ENCODE measurements at regions not wholly inside any gene's neighbourhood (a gene's known extent, or its start where the extent isn't known, plus 50 kb on each side); places are given as distances from the start of the nearest gene placed in this dataset.

GRCh38 chr11:70575396-70576060 is 177.2 kb downstream of the CTTN start:
- no peak for DNase-seq

GRCh38 chr11:70577258-70577603 is 178.9 kb downstream of the CTTN start:
- DNase-seq, result no peak

DNA sequence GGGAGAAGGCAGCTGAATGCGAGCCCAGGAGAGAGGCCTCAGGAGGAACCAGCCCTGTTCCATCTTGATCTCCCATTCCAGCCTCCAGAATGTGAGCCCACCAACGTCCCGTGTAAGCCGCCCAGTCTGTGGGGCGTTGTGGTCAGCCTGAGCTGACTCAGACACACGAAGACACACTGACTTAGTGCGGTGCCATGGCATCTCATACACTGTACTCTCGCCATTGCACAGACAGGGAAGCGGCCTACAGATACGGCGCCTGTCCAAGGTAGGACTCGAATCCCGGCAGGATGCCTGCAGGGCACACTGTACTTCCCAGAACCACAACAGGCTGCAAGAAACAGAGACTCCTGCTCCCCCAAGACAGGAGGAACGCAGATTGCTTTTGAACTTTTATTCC is 179.6 kb downstream of the CTTN start:
- DNase-seq, result no peak

DNA sequence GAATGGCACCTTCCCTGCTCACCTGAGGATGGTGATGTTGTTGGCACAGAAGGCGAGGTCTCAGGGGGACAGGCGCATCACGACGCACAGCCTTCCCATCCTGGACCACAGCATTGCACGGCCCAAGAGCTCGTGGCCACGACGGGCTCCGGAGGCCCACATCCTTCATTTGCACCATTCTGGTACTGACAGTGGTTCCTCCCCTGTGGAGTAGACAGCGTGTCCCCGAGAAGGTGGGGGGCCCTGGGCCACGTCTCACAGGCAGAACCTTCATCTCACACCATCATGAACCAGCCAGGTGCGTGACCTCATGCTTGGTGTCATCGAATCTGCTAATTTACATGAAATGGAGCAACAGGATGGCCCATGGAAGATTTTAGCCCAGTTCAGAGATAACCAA is 180.0 kb downstream of the CTTN start:
- no peak for DNase-seq

- DNase-seq, result no peak
Observed at GRCh38 chr11:70578831-70579230, 180.5 kb downstream of the CTTN start.

DNA sequence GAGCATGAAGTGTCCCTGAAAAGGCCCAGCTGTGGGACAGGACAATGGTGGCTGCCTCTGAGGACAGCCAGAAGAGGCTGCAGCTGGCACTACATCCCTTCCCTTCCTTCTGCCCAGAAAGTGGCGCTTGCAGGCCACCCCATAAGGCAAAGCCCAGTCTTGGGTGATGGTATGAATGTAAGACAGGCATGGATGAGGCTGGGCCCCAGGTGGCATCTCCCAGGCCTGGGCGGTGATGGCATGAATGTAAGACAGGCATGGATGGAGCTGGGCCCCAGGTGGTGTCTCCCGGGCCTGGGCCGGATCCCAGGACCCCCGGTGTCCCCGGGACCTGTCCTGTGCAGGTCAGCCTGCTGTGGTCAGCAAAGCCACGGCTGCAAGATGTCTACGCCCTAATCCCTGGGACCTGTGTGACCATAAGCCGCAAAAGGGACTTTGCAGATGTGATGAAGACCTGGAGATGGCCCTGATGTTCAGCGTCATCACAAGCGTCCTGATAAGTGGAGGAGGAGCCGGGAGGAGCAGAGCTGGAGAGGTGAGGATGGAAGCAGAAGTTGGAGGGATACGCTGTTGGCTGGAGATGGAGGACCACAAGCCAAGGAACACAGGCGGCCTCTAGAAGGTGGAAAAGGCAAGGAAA is 181.1 kb downstream of the CTTN start:
- DNase-seq, result no peak

- DNase-seq, result no peak
Observed at GRCh38 chr11:70580036-70580805, 181.9 kb downstream of the CTTN start.

DNA sequence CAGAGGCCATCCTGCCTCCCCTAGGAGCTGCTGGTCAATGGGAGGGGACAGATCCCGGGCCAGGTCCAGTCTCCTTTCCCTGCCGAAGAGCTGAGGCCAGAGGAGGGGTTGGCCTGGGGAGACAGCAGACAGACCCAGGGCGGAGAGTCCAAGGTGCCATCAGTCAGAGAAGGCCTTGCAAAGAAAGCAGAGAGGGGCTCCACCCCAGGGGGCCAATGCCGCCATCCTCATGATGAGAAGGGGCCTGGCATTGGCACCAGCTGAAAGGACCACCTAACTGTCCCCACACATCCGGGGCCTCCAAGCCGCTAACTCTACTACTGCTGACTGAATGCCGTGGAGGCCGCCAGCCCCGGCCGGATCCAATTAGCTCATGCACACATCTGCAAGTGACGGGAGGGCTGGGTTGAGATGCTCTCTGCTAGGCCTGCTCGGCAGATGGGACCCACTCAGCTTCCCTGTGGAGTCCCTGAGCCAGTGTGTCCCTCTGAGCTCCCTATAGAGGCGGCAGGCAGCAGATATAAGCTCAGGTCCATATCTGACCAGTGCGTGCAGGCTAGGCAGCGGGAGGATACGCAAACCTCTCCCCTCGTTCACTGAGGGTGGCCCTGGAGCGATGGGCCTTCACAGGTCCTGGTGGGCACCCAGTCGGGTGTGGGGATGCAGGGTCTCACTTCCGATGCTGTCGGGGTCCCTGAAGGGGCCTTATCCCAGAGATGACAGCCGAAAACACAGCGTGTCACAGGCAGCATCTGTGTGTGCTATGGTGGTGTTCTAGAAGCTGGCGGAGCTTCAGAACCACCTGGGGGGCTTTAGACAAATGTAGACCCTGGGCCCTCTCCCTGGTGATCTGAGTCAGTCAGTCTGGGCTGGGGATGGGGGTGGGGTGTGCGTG is 183.9 kb downstream of the CTTN start:
- DNase-seq, result no peak

- no peak for DNase-seq
Observed at GRCh38 chr11:70582886-70583641, 184.7 kb downstream of the CTTN start.

- no peak for DNase-seq
Observed at GRCh38 chr11:70583781-70584218, 185.5 kb downstream of the CTTN start.

DNA sequence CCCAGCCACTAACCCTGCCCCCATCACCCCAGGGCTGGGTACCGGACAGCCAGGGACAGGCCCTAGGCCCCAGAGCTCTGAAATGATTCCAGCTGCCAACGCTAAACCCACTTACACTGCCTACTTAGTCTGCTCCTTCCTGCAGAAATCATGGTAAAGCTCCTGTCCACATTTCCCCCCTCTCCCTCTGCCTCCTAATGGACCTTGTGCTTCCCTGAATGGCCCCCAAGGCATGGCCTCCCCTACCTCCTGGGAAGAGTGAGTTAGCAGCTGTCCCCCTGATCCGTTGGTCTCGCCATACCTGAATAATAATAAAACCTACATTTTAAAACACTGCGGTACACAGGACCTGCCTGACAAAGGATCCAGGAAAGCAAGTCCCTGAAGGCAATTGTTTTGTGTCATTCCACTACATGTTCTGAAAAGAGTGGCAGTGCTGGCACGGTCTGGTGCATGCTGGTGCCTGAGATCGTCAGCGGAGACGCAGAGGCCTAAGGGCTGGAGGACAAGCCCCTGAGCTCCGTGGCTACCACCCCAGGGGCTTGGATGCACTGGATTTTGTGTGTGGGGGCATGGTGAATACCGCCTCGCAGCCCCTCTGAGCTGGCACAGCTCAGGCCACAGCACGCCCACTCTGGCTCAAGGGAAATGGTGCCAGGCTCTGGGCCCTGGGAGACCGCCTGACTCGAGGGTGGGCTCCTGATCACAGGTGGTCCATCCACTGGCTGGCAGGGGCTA is 186.3 kb downstream of the CTTN start:
- no peak for DNase-seq

GRCh38 chr11:70585236-70585545 is 186.9 kb downstream of the CTTN start:
- DNase-seq, result no peak

DNA sequence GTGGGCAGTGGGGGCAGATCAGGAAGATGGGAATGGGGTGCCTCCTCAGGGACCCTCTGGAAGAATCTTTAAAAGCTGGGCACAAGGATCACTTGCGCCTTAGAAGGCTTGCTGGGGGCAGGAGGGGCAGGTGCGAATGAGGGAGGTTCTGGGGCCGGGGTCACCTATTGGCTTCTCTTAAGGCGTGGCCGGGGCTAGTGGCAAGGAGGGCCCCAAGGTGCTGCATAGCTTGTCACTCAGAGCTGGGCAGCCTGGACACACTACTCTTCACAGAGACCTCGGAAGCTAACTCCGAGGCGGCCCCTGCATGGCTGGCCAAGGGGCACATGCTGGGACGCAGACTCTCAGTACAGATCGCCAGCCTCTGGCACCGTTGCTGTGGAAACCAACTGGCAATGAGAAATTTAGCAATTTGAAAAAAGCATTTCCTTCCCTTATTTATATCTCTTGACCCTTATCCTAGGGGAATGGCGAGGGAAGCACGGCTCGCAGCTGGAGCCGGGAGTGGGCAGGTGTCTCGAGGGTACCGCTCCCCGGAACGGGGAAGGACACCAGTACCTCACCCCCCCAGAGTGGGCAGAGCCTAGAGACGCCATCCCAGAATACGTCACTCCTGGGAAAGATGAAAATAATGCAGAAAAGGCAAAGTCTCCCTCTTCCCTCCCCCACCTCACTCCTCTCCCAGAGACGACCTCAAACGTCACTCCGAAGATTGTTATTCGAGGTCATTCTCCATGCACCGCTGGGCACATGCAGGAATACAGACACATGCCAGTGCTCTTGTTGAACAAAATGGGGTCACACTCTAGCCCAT is 188.1 kb downstream of the CTTN start:
- no peak for DNase-seq

- no peak for DNase-seq
Observed at GRCh38 chr11:70587075-70587389, 188.7 kb downstream of the CTTN start.

DNA sequence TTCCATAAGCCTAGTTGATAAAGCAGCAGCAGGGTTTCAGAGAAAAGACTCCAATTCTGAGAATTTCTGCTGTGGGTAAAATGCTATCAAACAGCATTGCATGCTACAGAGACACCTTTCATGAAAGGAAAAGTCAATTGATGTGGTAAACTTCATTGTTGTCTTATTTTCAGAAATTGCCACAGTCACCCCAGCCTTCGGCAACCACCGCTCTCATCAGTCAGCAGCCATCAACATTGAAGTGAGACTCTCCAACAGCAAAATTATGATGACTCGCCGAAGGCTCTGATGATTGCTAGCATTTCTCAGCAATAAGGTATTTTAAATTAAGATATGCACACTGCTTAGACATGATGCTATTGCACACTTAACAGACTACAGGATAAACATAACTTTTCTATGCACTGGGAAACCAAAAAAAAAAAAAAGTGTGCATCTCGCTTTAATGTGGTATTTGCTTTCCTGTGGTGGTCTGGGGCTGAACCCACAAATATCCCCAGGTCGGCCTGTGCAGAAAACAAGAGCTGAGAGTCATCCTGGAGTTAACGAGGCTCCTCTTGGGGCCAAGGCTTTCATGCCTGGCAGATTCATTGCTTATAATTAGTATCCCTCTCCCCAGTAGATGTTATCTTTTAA is 192.1 kb downstream of the CTTN start:
- DNase-seq, result no peak

- DNase-seq, result no peak
Observed at GRCh38 chr11:70592641-70593165, 194.4 kb downstream of the CTTN start.

DNA sequence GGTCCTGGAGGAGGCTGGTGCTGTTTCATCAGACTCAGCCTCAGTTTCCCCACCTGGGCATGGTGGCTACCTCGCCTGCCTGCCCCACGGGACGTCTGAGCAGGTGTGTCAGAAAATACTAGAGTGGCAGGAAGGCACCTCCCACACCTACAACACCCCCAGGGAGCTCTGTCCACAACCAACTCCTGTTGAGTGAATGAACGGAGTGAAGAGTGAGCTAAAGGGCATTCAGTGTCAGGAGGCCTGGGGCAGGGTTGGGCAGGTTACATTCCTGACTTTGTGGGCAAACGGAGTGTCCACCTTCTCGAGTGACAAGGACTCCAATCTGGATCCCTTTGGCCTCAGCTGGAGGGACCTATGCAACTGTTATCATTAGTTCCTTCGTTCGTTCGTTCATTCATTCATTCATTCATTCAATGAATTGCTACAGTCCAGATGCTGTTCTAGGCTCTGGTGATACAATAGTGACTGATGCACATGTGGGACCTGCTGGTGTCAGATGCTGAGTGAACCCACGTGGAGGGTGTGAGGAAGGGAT is 195.2 kb downstream of the CTTN start:
- no peak for DNase-seq

GRCh38 chr11:70594031-70594430 is 195.7 kb downstream of the CTTN start:
- DNase-seq, result no peak

GRCh38 chr11:70594606-70595005 is 196.3 kb downstream of the CTTN start:
- no peak for DNase-seq

DNA sequence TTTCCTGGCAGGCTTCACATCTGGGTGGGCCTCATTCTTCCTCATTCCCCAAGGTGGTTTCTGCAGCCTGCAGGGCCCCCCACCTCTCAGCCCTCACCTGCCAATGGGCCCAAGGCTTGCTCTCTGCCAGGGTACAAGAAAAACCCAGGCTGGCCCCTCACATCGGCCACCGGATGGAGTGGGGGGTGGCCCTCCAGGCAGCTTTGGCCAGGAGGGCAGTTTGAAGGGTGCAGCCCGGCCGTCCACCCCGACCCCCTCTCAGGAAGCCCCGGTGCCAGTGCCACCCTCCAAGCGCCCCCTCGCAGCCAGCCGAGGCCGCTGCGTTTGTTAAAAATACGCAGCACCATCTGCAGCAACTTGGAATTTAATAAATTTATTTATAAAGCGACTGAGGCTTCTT is 196.7 kb downstream of the CTTN start:
- DNase-seq, result no peak
